OCI-LY3 (cell line): ENCODE measurements at regions not wholly inside any gene's neighbourhood (a gene's known extent, or its start where the extent isn't known, plus 50 kb on each side); places are given as distances from the start of the nearest gene placed in this dataset.

ENCODE experiments used
- H2AFZ ChIP-seq: fragments of 200-600, 300-600 bp; shearing (Covaris generic); 2 replicates; pipeline ENCODE4 v1.6.0; 2014; ENCODE audit warnings: antibody characterized with exemption, low read depth, low read length
- H3K27ac ChIP-seq: fragments of 200-600, 300-600 bp; sonication (generic); 2 replicates; pipeline ENCODE4 v1.5.1; 2014; ENCODE audit warnings: mild to moderate bottlenecking, low read length, moderate library complexity, mixed read lengths
- H3K27me3 ChIP-seq: fragments of 200-600, 300-600 bp; sonication (generic); 2 replicates; pipeline ENCODE4 v1.6.1; 2014; ENCODE audit warnings: low read depth, low read length, mixed read lengths
- H3K36me3 ChIP-seq: fragments of 200-600, 300-600 bp; sonication (generic); replicated peaks from 2 replicates; pipeline ENCODE3; 2014; ENCODE audit warnings: low read depth, low read length, mixed read lengths
- H3K4me1 ChIP-seq: fragments of 300-600, 200-600 bp; sonication (generic); 2 replicates; pipeline ENCODE4 v1.6.1; 2014; ENCODE audit warnings: low read length, mixed read lengths
- H3K4me2 ChIP-seq: fragments of 200-600, 300-600 bp; sonication (generic); 2 replicates; pipeline ENCODE4 v1.6.1; 2014; ENCODE audit warnings: low read length, mixed read lengths
- H3K4me3 ChIP-seq: fragments of 300-600, 200-600 bp; sonication (generic); 2 replicates; pipeline ENCODE4 v1.5.1; 2014; ENCODE audit warnings: antibody characterized with exemption, mild to moderate bottlenecking, low read length, moderate library complexity
- H3K79me2 ChIP-seq: fragments of 300-600, 200-600 bp; shearing (Covaris generic); 2 replicates; pipeline ENCODE4 v1.6.1; 2014; ENCODE audit warnings: mild to moderate bottlenecking, low read length, mixed read lengths
- H3K9ac ChIP-seq: fragments of 300-600, 200-600 bp; shearing (Covaris generic); 2 replicates; pipeline ENCODE4 v1.6.0; 2014; ENCODE audit warnings: mild to moderate bottlenecking, low read length, moderate library complexity
- H3K9me3 ChIP-seq: fragments of 200-600, 300-600 bp; shearing (Covaris generic); 2 replicates; pipeline ENCODE4 v1.6.1; 2014; ENCODE audit warnings: low read length, mixed read lengths; ENCODE audit not compliant: insufficient read depth
- H4K20me1 ChIP-seq: fragments of 200-600, 300-600 bp; sonication (generic); 2 replicates; pipeline ENCODE4 v1.6.1; 2016; ENCODE audit warnings: low read length, mixed read lengths; ENCODE audit not compliant: insufficient read depth
- CTCF ChIP-seq: fragments of 200-600, 300-600 bp; sonication (generic); IDR thresholded peaks from 2 replicates; pipeline ENCODE4 v1.5.1; 2014; ENCODE audit warnings: antibody characterized with exemption, low read length, low read depth
- EZH2phosphoT487 ChIP-seq: fragments of 200-600 bp; shearing (Covaris generic); IDR thresholded peaks from 2 replicates; pipeline ENCODE4 v1.6.1; 2018; ENCODE audit warnings: antibody characterized with exemption, mixed run types, low read depth

DNA sequence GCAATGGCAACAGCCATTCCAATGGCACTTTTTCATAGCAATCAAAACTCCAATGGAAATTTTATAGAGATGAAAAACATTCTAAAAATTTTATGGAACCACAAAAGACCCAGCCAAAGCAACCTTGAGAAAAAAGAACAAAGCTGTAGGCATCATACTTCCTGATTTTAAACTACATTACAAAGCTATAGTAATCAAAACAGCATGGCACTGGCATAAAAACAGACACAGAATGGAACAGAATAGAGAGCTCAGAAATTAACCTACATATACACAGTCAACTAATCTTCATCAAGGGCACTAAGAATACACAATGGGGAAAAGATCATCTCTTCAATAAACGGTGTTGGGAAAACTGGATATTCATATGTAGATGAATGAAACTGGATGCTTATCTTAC is 401.5 kb downstream of the NPHP4 start:
- Histone ChIP-seq H4K20me1 (no peaks in the 10 kb centered on the region), H3K79me2 (no peaks in the 10 kb centered on the region), H3K9me3 (no peaks in the 10 kb centered on the region), H3K4me2 (no peak overlapping the region), H3K27ac (no peak overlapping the region), H3K4me1 (no peaks in the 10 kb centered on the region), H3K4me3 (no peak overlapping the region), H3K36me3 (no peaks in the 10 kb centered on the region), H3K27me3 (no peaks in the 10 kb centered on the region), H2AFZ (no peak overlapping the region), H3K9ac (no peak overlapping the region)
- TF ChIP-seq CTCF (no peak), EZH2phosphoT487 (no peak)

DNA sequence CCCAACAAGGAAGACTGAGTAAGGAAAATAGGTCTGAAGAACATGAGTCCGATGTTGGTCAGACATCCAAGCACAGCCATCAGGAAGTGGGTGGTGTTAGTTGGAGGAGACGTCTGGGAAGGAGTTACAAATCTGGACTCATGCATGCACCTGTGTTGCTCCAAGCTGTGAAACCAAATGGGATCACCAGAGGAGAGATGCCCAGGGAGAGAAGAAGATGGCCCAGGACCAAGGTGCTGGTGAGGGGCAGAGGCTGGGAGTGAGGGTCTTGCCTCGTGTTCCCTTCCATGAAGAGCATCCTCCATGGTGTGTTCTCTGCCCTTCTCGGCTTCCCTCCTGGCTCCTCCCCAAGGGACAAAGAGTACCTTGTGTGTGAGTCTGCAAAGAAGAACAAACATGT is 405.6 kb downstream of the NPHP4 start:
- Histone ChIP-seq H3K9ac (no peak overlapping the region), H4K20me1 (no peaks in the 10 kb centered on the region), H3K27me3 (no peaks in the 10 kb centered on the region), H3K9me3 (no peaks in the 10 kb centered on the region), H3K4me2 (no peak overlapping the region), H3K4me1 (no peaks in the 10 kb centered on the region), H3K36me3 (no peaks in the 10 kb centered on the region), H3K27ac (no peak overlapping the region), H3K79me2 (no peaks in the 10 kb centered on the region), H3K4me3 (no peak overlapping the region), H2AFZ (no peak overlapping the region)
- no peak for TF ChIP-seq CTCF
- TF ChIP-seq EZH2phosphoT487, result no peak

DNA sequence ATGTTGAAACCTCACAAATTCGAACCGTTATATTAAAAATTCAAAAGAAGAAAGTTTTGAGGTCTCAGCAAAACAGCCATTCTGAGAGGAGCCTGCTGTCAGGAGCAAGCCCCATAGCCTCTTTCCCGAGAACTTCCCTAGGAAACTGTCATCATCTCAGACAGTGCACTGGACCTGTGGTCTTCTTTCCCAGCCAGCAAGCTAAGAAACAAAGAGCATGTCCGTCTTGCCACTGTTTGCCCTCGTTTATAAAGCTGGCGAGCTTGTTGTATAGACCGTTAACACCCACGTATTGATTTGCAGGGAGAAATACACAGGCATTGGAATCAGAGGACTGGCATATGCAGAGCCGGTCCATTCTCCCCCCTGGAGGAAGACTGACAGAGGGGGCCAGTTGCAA is 407.0 kb downstream of the NPHP4 start:
- Histone ChIP-seq H2AFZ (no peak overlapping the region), H3K27me3 (no peaks in the 10 kb centered on the region), H3K4me2 (no peak overlapping the region), H3K4me1 (no peaks in the 10 kb centered on the region), H3K9me3 (no peaks in the 10 kb centered on the region), H3K36me3 (no peaks in the 10 kb centered on the region), H3K4me3 (no peak overlapping the region), H4K20me1 (no peaks in the 10 kb centered on the region), H3K9ac (no peak overlapping the region), H3K79me2 (no peaks in the 10 kb centered on the region), H3K27ac (no peak overlapping the region)
- TF ChIP-seq EZH2phosphoT487, result no peak
- no peak for TF ChIP-seq CTCF

DNA sequence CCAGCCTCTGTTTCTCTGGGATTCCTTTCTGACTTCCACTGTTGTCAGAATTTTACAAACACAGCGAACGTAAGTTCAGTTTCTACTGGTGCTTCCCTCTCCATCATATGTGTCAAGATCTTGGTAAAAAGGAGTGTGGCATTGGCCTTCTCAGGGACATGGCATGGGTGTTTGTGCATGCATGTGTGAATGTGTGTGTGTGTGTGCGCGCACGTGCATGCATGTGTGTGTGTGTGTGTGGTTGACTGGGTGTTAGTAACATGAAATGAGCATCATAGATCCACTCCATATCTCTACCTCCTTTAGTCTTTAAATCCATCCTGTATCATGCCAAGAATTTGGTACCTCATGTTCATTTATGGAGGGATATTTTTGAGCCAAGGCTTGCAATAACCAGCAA is 411.3 kb downstream of the NPHP4 start:
- TF ChIP-seq CTCF (no peak), EZH2phosphoT487 (no peak)
- Histone ChIP-seq H3K9ac (no peak overlapping the region), H3K79me2 (no peaks in the 10 kb centered on the region), H3K4me2 (no peak overlapping the region), H4K20me1 (no peaks in the 10 kb centered on the region), H3K27ac (no peak overlapping the region), H2AFZ (no peak overlapping the region), H3K9me3 (no peaks in the 10 kb centered on the region), H3K27me3 (no peaks in the 10 kb centered on the region), H3K4me1 (no peaks in the 10 kb centered on the region), H3K36me3 (no peaks in the 10 kb centered on the region), H3K4me3 (no peak overlapping the region)
